ENCODE measurements at regions not wholly inside any gene's neighbourhood (a gene's known extent, or its start where the extent isn't known, plus 50 kb on each side); places are given as distances from the start of the nearest gene placed in this dataset.

DNA sequence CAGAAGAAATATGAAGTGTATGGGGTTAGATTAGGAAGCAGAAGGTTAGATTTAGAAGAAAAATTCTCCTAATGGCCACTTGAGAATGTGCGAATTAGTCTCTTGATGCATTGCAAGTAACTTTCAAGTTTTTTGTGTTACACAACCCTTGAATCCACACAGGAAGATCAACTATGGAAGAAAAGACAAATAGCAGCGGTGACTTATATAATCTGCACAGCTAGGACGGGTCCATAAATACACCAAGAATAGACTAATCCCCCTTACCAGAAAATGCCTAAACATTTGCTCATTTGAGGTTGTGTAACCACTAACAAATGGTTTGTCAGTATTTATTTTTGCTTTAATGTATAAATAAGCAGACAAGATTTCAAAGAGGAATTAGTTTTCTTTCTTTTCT lies 182.6 kb downstream of the TGFB2 start:
- TF ChIP-seq CTCF (IDR thresholded peaks at IDR 0.05): no peak
- TF ChIP-seq POLR2A (IDR thresholded peaks at IDR 0.05): no peak

Data from esophagus squamous epithelium (tissue), 4 donors.